Transverse colon (tissue), 4 donors: ENCODE measurements at regions not wholly inside any gene's neighbourhood (a gene's known extent, or its start where the extent isn't known, plus 50 kb on each side); places are given as distances from the start of the nearest gene placed in this dataset.
"Not testable (repeated sequence)": the region's sequence is repeated elsewhere in the genome, so short reads cannot be mapped to it uniquely, and the experiment has no call there.

ENCODE experiments used
- DNase-seq: peaks from one replicate; pipeline ENCODE4 v3.0.0-alpha.2; 2019
- H3K27ac ChIP-seq, 4 donors: fragments of 200-600 bp; sonication (generic); 2 replicates each; pipeline ENCODE4 v1.5.1; 2016 to 2018; ENCODE audit warnings: inconsistent platforms in 4 of 4
- H3K27me3 ChIP-seq: fragments of 200-600 bp; sonication (generic); 2 replicates; pipeline ENCODE4 v1.5.1; 2017; ENCODE audit warnings: inconsistent platforms
- H3K36me3 ChIP-seq, 4 donors: fragments of 200-600 bp; sonication (generic); 2 replicates each; pipeline ENCODE4 v1.5.1; 2017 to 2019; ENCODE audit warnings: inconsistent platforms in 4 of 4
- H3K4me1 ChIP-seq, 4 donors: fragments of 200-600 bp; sonication (generic); 2 replicates each; pipeline ENCODE4 v1.5.1; 2017 to 2020; ENCODE audit warnings: inconsistent platforms in 4 of 4
- H3K4me3 ChIP-seq, 4 donors: fragments of 200-600 bp; sonication (generic); 1 replicate in 1 of 4; 2 replicates in 3 of 4; pipeline versions ENCODE4 v1.5.1 to v1.6.1; 2017 to 2019; ENCODE audit warnings: inconsistent platforms in 4 of 4
- H3K9me3 ChIP-seq, 2 donors: fragments of 200-600 bp; sonication (generic); 2 replicates each; pipeline ENCODE4 v1.5.1; 2017 to 2019; ENCODE audit warnings: inconsistent platforms in 2 of 2
- CTCF ChIP-seq, 5 experiments: fragments of 200-600 bp in 3 of 5; fragments of 450-650 bp in 2 of 5; sonication (generic) in 3 of 5; IDR thresholded peaks; 1 replicate in 2 of 5; 2 replicates in 3 of 5; pipeline ENCODE4 v1.5.1; 2016 to 2017; ENCODE audit warnings: antibody characterized with exemption in 5 of 5, inconsistent platforms in 3 of 5, mild to moderate bottlenecking in 2 of 5, moderate library complexity in 1 of 5
- EP300 ChIP-seq: sonication (generic); formaldehyde crosslinking; IDR thresholded peaks from one replicate; pipeline ENCODE4 v1.6.1; 2017; ENCODE audit warnings: antibody characterized with exemption, low read depth
- POLR2A ChIP-seq: fragments of 450-650 bp; IDR thresholded peaks from one replicate; pipeline ENCODE4 v1.6.1; 2016; ENCODE audit warnings: antibody characterized with exemption, mild to moderate bottlenecking, moderate library complexity
- POLR2AphosphoS5 ChIP-seq, 3 donors: sonication (generic); formaldehyde crosslinking; IDR thresholded peaks; one replicate each; pipeline ENCODE4 v1.6.1; 2016; ENCODE audit warnings: antibody characterized with exemption in 3 of 3
- WGBS, 2 donors: methylation state at CpG; one replicate each; pipeline ENCODE4 v1.1.5; 2018; ENCODE audit warnings: low coverage in 1 of 2; 5-methylcytosine and 5-hydroxymethylcytosine counted together
- in situ Hi-C, 4 donors: fragments of 200-750 bp; cut with MboI; loops; one replicate each; pipeline versions ENCODE4 v1.15.0 to v1.15.1; 2017; ENCODE audit warnings: low sequenced_read_pairs in 3 of 4, low pct_ligation_motif_present in 1 of 4, low pct_unique_long_range_greater_than_20kb in 1 of 4
- intact Hi-C: fragments of 100-400 bp; cut with DNase I; formaldehyde crosslinking; loops from one replicate; pipeline ENCODE4 v1.15.1; 2023; ENCODE audit warnings: low total_unique reads

GRCh38 chr2:182652326-182652725 is 63.7 kb upstream of the DNAJC10 start:
- 83 to 87% methylated on average over 3 to 6 of the region's 6 CpGs for WGBS, 2 donors

GRCh38 chr2:182655750-182656149 is 60.3 kb upstream of the DNAJC10 start:
- no peaks in the 10 kb centered on the region for H3K27me3 ChIP-seq
- TF ChIP-seq EP300 (no peak), CTCF (IDR thresholded peaks at IDR 0.05) (no peak), POLR2AphosphoS5 (IDR thresholded peaks at IDR 0.05) (no peak), POLR2A (no peak)
- in situ Hi-C loops, result loop anchor here in 1 of 4 donors (10.0 kb wide), 1 partner anchor 471 kb away; no protein-coding TSS in a partner anchor
- DNase-seq, result no peak
- H3K4me1 ChIP-seq, result no peaks in the 10 kb centered on the region
- no peaks in the 10 kb centered on the region for H3K36me3 ChIP-seq
- intact Hi-C loops, result no loop called here
- no peak overlapping the region for H3K4me3 ChIP-seq
- no peaks in the 10 kb centered on the region for H3K9me3 ChIP-seq
- 81% methylated on average over 1 of the region's 1 CpG; no CpG with 5 or more reads in 1 of the 2 donors for WGBS, 2 donors
- no peak overlapping the region for H3K27ac ChIP-seq

More at GRCh38 chr2:182652326-182652725, 63.7 kb upstream of the DNAJC10 start:
- H3K36me3 ChIP-seq, result no peaks in the 10 kb centered on the region
- intact Hi-C loops, result loop anchor here (5.0 kb wide), 1 partner anchor 465 kb away; no protein-coding TSS in a partner anchor
- no peaks in the 10 kb centered on the region for H3K4me1 ChIP-seq
- DNase-seq, result no peak
- no peak overlapping the region for H3K4me3 ChIP-seq
- in situ Hi-C loops, result loop anchor here (5.0 to 10.0 kb wide), 2 partner anchors 465 to 468 kb away; no protein-coding TSS in a partner anchor
- TF ChIP-seq CTCF (IDR thresholded peaks at IDR 0.05) (no peak), POLR2AphosphoS5 (IDR thresholded peaks at IDR 0.05) (no peak), EP300 (no peak), POLR2A (no peak)
- H3K9me3 ChIP-seq, result no peaks in the 10 kb centered on the region
- no peaks in the 10 kb centered on the region for H3K27me3 ChIP-seq
- H3K27ac ChIP-seq, result no peak overlapping the region

- TF ChIP-seq CTCF (IDR thresholded peaks at IDR 0.05) (no peak), EP300 (no peak), POLR2AphosphoS5 (IDR thresholded peaks at IDR 0.05) (no peak), POLR2A (no peak)
- no peaks in the 10 kb centered on the region for H3K9me3 ChIP-seq
- intact Hi-C loops (no loop called here), in situ Hi-C loops (no loop called here)
- no peaks in the 10 kb centered on the region for H3K4me1 ChIP-seq
- 63 to 83% methylated on average over 1 of the region's 1 CpG for WGBS, 2 donors
- no peak overlapping the region for H3K27ac ChIP-seq
- H3K27me3 ChIP-seq, result no peaks in the 10 kb centered on the region
- no peak for DNase-seq
- no peak overlapping the region for H3K4me3 ChIP-seq
- H3K36me3 ChIP-seq, result no peaks in the 10 kb centered on the region
Observed at GRCh38 chr2:182664212-182664611, 51.8 kb upstream of the DNAJC10 start.

- H3K36me3 ChIP-seq, intact Hi-C loops, in situ Hi-C loops, H3K4me3 ChIP-seq, H3K27ac ChIP-seq, H3K27me3 ChIP-seq, DNase-seq, H3K9me3 ChIP-seq, H3K4me1 ChIP-seq: not testable (repeated sequence)
- 71 to 83% methylated on average over 3 of the region's 3 CpGs for WGBS, 2 donors
Observed at GRCh38 chr2:182665500-182665899, 50.6 kb upstream of the DNAJC10 start.
